Testis (tissue), 2 donors: ENCODE measurements at regions not wholly inside any gene's neighbourhood (a gene's known extent, or its start where the extent isn't known, plus 50 kb on each side); places are given as distances from the start of the nearest gene placed in this dataset.

Experiments
- CTCF ChIP-seq, 3 experiments: fragments of 450-650 bp in 2 of 3; fragments of 200-600 bp in 1 of 3; sonication (generic) in 1 of 3; IDR thresholded peaks; one replicate each; pipeline ENCODE4 v1.5.1; 2016 to 2019; ENCODE audit warnings: antibody characterized with exemption in 3 of 3, mild to moderate bottlenecking in 2 of 3, moderate library complexity in 1 of 3
- POLR2A ChIP-seq: fragments of 450-650 bp; IDR thresholded peaks from one replicate; pipeline ENCODE4 v1.6.1; 2017; ENCODE audit warnings: antibody characterized with exemption, mild to moderate bottlenecking, moderate library complexity

- TF ChIP-seq CTCF (IDR thresholded peaks at IDR 0.05) (no peak), POLR2A (no peak)
Measured at GRCh38 chr6:74534465-74535211, 671.2 kb downstream of the COL12A1 start.
